Liver (tissue), 8 donors: ENCODE measurements at regions not wholly inside any gene's neighbourhood (a gene's known extent, or its start where the extent isn't known, plus 50 kb on each side); places are given as distances from the start of the nearest gene placed in this dataset.

Source experiments
- DNase-seq: peaks from one replicate; pipeline ENCODE4 v3.0.0-alpha.2; 2017; ENCODE audit warnings: low spot score
- H3K27ac ChIP-seq, 2 donors: one replicate each; pipeline ENCODE4 v1.7.0; 2013; ENCODE audit warnings: inconsistent platforms in 2 of 2, low read length in 2 of 2, control low read depth in 1 of 2, low read depth in 1 of 2, mild to moderate bottlenecking in 1 of 2
- H3K27me3 ChIP-seq, 4 donors: one replicate each; pipeline versions ENCODE4 v1.6.1 to v1.7.0; 2013; ENCODE audit warnings: low read length in 3 of 4, inconsistent platforms in 1 of 4, mild to moderate bottlenecking in 1 of 4, moderate library complexity in 1 of 4; ENCODE audit not compliant: control insufficient read depth in 4 of 4, insufficient read depth in 4 of 4
- H3K36me3 ChIP-seq, 4 donors: one replicate each; pipeline versions ENCODE4 v1.6.1 to v1.7.0; 2013; ENCODE audit warnings: low read length in 3 of 4, mild to moderate bottlenecking in 3 of 4, low read depth in 1 of 4, moderate library complexity in 1 of 4; ENCODE audit not compliant: control insufficient read depth in 4 of 4, insufficient read depth in 3 of 4
- H3K4me1 ChIP-seq, 4 donors: one replicate each; pipeline versions ENCODE4 v1.6.1 to v1.7.0; 2013; ENCODE audit warnings: low read length in 3 of 4, mild to moderate bottlenecking in 3 of 4, moderate library complexity in 1 of 4; ENCODE audit not compliant: control insufficient read depth in 4 of 4, insufficient read depth in 4 of 4
- H3K4me3 ChIP-seq, 3 donors: one replicate each; pipeline versions ENCODE4 v1.6.1 to v1.7.0; 2013; ENCODE audit warnings: low read length in 3 of 3, control low read depth in 1 of 3, low read depth in 1 of 3, mild to moderate bottlenecking in 1 of 3
- H3K9ac ChIP-seq, 2 donors: one replicate each; pipeline ENCODE4 v1.7.0; 2013; ENCODE audit warnings: low read length in 2 of 2, mild to moderate bottlenecking in 2 of 2, moderate library complexity in 2 of 2, control low read depth in 1 of 2, low read depth in 1 of 2
- H3K9me3 ChIP-seq, 4 donors: one replicate each; pipeline versions ENCODE4 v1.6.1 to v1.7.0; 2013; ENCODE audit warnings: low read length in 3 of 4; ENCODE audit not compliant: control insufficient read depth in 4 of 4
- CTCF ChIP-seq: fragments of 150-350 bp; IDR thresholded peaks from 2 replicates; pipeline ENCODE4 v1.5.1; 2017; ENCODE audit warnings: improper control_type of control experiment, low read depth, low read length; ENCODE audit not compliant: missing input control
- EGR1 ChIP-seq, 2 donors: IDR thresholded peaks; 2 replicates each; pipeline ENCODE4 v1.6.1; 2016 to 2018; ENCODE audit warnings: antibody characterized with exemption in 2 of 2, low read depth in 2 of 2
- FOXA1 ChIP-seq: IDR thresholded peaks from 2 replicates; pipeline ENCODE4 v1.6.1; 2016; ENCODE audit warnings: antibody characterized with exemption
- FOXA2 ChIP-seq: IDR thresholded peaks from 2 replicates; pipeline ENCODE4 v1.6.1; 2016; ENCODE audit warnings: antibody characterized with exemption
- GABPA ChIP-seq, 2 donors: IDR thresholded peaks in 1 of 2; conservative IDR thresholded peaks in 1 of 2; 2 replicates each; pipeline ENCODE4 v1.6.1; 2016; ENCODE audit warnings: antibody characterized with exemption in 2 of 2, mild to moderate bottlenecking in 1 of 2, moderate library complexity in 1 of 2
- HNF4A ChIP-seq, 2 donors: conservative IDR thresholded peaks; 2 replicates each; pipeline ENCODE4 v1.6.1; 2016; ENCODE audit warnings: antibody characterized with exemption in 2 of 2, mild to moderate bottlenecking in 2 of 2
- HNF4G ChIP-seq: IDR thresholded peaks from 2 replicates; pipeline ENCODE4 v1.6.1; 2016; ENCODE audit warnings: antibody characterized with exemption
- JUND ChIP-seq, 2 donors: IDR thresholded peaks; 2 replicates each; pipeline ENCODE4 v1.6.1; 2016; ENCODE audit warnings: antibody characterized with exemption in 2 of 2
- NR2F2 ChIP-seq: IDR thresholded peaks from 2 replicates; pipeline ENCODE4 v1.6.1; 2016; ENCODE audit warnings: antibody characterized with exemption
- RAD21 ChIP-seq, 2 donors: IDR thresholded peaks; 2 replicates each; pipeline ENCODE4 v1.6.1; 2016; ENCODE audit warnings: antibody characterized with exemption in 2 of 2, mild to moderate bottlenecking in 2 of 2
- SP1 ChIP-seq: IDR thresholded peaks from 2 replicates; pipeline ENCODE4 v1.6.1; 2018; ENCODE audit warnings: antibody characterized with exemption, mild to moderate bottlenecking
- TAF1 ChIP-seq: conservative IDR thresholded peaks from 2 replicates; pipeline ENCODE4 v1.6.1; 2016; ENCODE audit warnings: antibody characterized with exemption, mild to moderate bottlenecking
- YY1 ChIP-seq: IDR thresholded peaks from 2 replicates; pipeline ENCODE4 v1.6.1; 2016; ENCODE audit warnings: antibody characterized with exemption, mild to moderate bottlenecking
- WGBS: extraction: QIAGEN DNeasy Blood & Tissue Kit; methylation state at CpG from one replicate; pipeline ENCODE4 v1.1.7; 2013; 5-methylcytosine and 5-hydroxymethylcytosine counted together
- TF ChIP-seq, protein P1 (sequence below): IDR thresholded peaks from 2 replicates; pipeline ENCODE4 v1.6.1; 2016; ENCODE audit warnings: antibody characterized with exemption
- TF ChIP-seq, protein P2 (sequence below): IDR thresholded peaks from 2 replicates; pipeline ENCODE4 v1.6.1; 2016; ENCODE audit warnings: antibody characterized with exemption
- TF ChIP-seq, protein P3 (sequence below): IDR thresholded peaks from 2 replicates; pipeline ENCODE4 v1.6.1; 2016; ENCODE audit warnings: antibody characterized with exemption
- TF ChIP-seq, protein P4 (sequence below): IDR thresholded peaks from 2 replicates; pipeline ENCODE4 v1.6.1; 2016; ENCODE audit warnings: antibody characterized with exemption, mild to moderate bottlenecking
- donor health status: healthy.
- donor health status: healthy.
- donor health status: healthy.
- donor health status: healthy.
- donor health status: healthy.

- Histone ChIP-seq H3K9me3 (no peaks in the 10 kb centered on the region), H3K4me1 (no peaks in the 10 kb centered on the region), H3K27ac (no peak overlapping the region), H3K4me3 (no peak overlapping the region), H3K9ac (no peak overlapping the region), H3K36me3 (no peaks in the 10 kb centered on the region), H3K27me3 (no peaks in the 10 kb centered on the region)
- WGBS, result 62% methylated on average over 4 of the region's 4 CpGs
- TF ChIP-seq CTCF (no peak), TAF1 (no peak), FOXA2 (no peak), NR2F2 (no peak), RAD21 (IDR thresholded peaks at IDR 0.05) (no peak), EGR1 (IDR thresholded peaks at IDR 0.05; ENCODE audit: low read depth in 2 of 2) (no peak)
- TF ChIP-seq, protein P1, sequence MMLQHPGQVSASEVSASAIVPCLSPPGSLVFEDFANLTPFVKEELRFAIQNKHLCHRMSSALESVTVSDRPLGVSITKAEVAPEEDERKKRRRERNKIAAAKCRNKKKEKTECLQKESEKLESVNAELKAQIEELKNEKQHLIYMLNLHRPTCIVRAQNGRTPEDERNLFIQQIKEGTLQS, result no peak
- TF ChIP-seq, protein P2, sequence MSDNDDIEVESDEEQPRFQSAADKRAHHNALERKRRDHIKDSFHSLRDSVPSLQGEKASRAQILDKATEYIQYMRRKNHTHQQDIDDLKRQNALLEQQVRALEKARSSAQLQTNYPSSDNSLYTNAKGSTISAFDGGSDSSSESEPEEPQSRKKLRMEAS, result no peak
- DNase-seq, result no peak
These were observed 1329.5 kb upstream of the CDH8 start for GRCh38 chr16:63365649-63366304.

DNA sequence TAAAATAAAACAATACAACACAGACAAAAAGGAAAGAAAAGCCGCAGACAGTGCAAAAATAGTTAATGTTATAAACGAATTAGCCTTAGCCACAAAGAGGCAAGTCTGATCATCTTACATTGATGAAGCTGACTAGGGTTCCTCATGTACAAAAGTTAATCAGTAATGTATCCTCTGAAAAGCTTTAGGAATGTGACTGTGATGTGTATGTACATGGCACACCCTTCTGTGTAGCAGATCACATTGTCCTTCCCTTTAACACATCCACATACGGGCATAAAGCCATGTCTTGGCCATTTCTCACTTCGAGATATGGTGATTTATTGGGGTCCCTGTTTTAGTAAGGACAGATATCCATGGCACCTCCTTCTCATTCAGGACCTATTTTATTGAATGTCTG is 1327.5 kb upstream of the CDH8 start:
- Histone ChIP-seq H3K9me3 (no peaks in the 10 kb centered on the region), H3K4me3 (no peak overlapping the region), H3K36me3 (no peaks in the 10 kb centered on the region), H3K27me3 (no peaks in the 10 kb centered on the region), H3K27ac (no peak overlapping the region), H3K4me1 (no peaks in the 10 kb centered on the region), H3K9ac (no peak overlapping the region)
- TF ChIP-seq SP1, result no peak
- TF ChIP-seq HNF4A (conservative IDR thresholded peaks at IDR 0.05), result no peak
- TF ChIP-seq HNF4G, result no peak
- TF ChIP-seq GABPA (IDR thresholded peaks at IDR 0.05 in 1 of 2, conservative IDR thresholded peaks at IDR 0.05 in 1 of 2), result no peak
- TF ChIP-seq, protein P3, sequence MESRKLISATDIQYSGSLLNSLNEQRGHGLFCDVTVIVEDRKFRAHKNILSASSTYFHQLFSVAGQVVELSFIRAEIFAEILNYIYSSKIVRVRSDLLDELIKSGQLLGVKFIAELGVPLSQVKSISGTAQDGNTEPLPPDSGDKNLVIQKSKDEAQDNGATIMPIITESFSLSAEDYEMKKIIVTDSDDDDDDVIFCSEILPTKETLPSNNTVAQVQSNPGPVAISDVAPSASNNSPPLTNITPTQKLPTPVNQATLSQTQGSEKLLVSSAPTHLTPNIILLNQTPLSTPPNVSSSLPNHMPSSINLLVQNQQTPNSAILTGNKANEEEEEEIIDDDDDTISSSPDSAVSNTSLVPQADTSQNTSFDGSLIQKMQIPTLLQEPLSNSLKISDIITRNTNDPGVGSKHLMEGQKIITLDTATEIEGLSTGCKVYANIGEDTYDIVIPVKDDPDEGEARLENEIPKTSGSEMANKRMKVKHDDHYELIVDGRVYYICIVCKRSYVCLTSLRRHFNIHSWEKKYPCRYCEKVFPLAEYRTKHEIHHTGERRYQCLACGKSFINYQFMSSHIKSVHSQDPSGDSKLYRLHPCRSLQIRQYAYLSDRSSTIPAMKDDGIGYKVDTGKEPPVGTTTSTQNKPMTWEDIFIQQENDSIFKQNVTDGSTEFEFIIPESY, result no peak
- no peak for TF ChIP-seq JUND (IDR thresholded peaks at IDR 0.05)
- no peak for TF ChIP-seq RAD21 (IDR thresholded peaks at IDR 0.05)
- TF ChIP-seq, protein P4, sequence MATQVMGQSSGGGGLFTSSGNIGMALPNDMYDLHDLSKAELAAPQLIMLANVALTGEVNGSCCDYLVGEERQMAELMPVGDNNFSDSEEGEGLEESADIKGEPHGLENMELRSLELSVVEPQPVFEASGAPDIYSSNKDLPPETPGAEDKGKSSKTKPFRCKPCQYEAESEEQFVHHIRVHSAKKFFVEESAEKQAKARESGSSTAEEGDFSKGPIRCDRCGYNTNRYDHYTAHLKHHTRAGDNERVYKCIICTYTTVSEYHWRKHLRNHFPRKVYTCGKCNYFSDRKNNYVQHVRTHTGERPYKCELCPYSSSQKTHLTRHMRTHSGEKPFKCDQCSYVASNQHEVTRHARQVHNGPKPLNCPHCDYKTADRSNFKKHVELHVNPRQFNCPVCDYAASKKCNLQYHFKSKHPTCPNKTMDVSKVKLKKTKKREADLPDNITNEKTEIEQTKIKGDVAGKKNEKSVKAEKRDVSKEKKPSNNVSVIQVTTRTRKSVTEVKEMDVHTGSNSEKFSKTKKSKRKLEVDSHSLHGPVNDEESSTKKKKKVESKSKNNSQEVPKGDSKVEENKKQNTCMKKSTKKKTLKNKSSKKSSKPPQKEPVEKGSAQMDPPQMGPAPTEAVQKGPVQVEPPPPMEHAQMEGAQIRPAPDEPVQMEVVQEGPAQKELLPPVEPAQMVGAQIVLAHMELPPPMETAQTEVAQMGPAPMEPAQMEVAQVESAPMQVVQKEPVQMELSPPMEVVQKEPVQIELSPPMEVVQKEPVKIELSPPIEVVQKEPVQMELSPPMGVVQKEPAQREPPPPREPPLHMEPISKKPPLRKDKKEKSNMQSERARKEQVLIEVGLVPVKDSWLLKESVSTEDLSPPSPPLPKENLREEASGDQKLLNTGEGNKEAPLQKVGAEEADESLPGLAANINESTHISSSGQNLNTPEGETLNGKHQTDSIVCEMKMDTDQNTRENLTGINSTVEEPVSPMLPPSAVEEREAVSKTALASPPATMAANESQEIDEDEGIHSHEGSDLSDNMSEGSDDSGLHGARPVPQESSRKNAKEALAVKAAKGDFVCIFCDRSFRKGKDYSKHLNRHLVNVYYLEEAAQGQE, result no peak
- TF ChIP-seq, protein P2, result no peak
- TF ChIP-seq FOXA1, result no peak
- TF ChIP-seq TAF1, result no peak
- TF ChIP-seq CTCF, result no peak
- no peak for TF ChIP-seq NR2F2
- no peak for TF ChIP-seq YY1
- WGBS, result 60% methylated on average over 4 of the region's 4 CpGs
- no peak for DNase-seq
